ENCODE measurements at regions not wholly inside any gene's neighbourhood (a gene's known extent, or its start where the extent isn't known, plus 50 kb on each side); places are given as distances from the start of the nearest gene placed in this dataset.

DNA sequence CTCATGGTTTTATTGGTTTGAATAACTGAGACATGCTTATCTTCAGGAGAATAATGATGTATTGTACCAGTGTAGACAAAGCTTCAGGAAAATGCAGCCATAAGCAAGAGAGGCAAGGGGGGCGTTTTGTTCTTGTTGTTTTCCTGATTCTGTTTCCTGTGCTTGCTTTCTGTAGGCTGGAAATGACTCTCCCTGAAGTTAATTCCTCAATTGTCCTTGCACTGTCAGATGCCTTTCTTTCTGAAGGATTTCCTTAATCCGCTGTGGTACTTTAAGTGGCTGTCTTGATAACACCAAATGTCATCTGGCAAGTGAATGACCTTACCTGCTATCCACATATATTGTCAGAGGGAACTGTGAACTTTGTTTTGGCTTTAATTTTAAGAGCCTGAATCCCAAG is 220.0 kb downstream of the NEDD1 start:
- no peaks in the 10 kb centered on the region for H3K4me1 Mint-ChIP-seq
- no peaks in the 10 kb centered on the region for H4K20me1 ChIP-seq (ENCODE audit: insufficient read depth, low read length)
- H3K4me2 ChIP-seq (replicated peaks; ENCODE audit: extremely low read depth, low read length, poor library complexity, severe bottlenecking) = no peak overlapping the region
- no peak overlapping the region for H2AFZ ChIP-seq (ENCODE audit: insufficient read depth, low read depth, low read length, poor library complexity, severe bottlenecking)
- H3K27ac ChIP-seq (ENCODE audit: low read depth in 1 of 2, low read length in 2 of 2) = no peak overlapping the region
- no peaks in the 10 kb centered on the region for H3K9me3 ChIP-seq (replicated peaks in 1 of 2; ENCODE audit: control insufficient read depth in 1 of 2, insufficient read depth in 1 of 2, low read length in 2 of 2)
- TF ChIP-seq, protein P1, sequence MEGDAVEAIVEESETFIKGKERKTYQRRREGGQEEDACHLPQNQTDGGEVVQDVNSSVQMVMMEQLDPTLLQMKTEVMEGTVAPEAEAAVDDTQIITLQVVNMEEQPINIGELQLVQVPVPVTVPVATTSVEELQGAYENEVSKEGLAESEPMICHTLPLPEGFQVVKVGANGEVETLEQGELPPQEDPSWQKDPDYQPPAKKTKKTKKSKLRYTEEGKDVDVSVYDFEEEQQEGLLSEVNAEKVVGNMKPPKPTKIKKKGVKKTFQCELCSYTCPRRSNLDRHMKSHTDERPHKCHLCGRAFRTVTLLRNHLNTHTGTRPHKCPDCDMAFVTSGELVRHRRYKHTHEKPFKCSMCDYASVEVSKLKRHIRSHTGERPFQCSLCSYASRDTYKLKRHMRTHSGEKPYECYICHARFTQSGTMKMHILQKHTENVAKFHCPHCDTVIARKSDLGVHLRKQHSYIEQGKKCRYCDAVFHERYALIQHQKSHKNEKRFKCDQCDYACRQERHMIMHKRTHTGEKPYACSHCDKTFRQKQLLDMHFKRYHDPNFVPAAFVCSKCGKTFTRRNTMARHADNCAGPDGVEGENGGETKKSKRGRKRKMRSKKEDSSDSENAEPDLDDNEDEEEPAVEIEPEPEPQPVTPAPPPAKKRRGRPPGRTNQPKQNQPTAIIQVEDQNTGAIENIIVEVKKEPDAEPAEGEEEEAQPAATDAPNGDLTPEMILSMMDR (IDR thresholded peaks at IDR 0.05) = no peak
- whole genome bisulfite sequencing (ENCODE audit: insufficient coverage) = 67% methylated on average over 1 of the region's 2 CpGs
- no peaks in the 10 kb centered on the region for H3K36me3 ChIP-seq (replicated peaks in 1 of 2; ENCODE audit: control insufficient read depth in 1 of 2, insufficient read depth in 2 of 2, low read length in 2 of 2)
- peaks cover 0 to 1% (median 0%) of the 10 kb centered on the region in 3 donors for H3K27me3 Mint-ChIP-seq (ENCODE audit: low read depth in 3 of 3)
- intact Hi-C loops (cut with micrococcal nuclease) = no loop called here
- no peaks in the 10 kb centered on the region for H3K36me3 Mint-ChIP-seq
- H3K9ac ChIP-seq (ENCODE audit: insufficient read depth, low read length, poor library complexity, severe bottlenecking) = no peak overlapping the region
- no peak overlapping the region for H3K4me3 Mint-ChIP-seq
- H3K27ac Mint-ChIP-seq = no peak overlapping the region
- H3K27me3 ChIP-seq (ENCODE audit: control insufficient read depth in 2 of 2, insufficient read depth in 2 of 2, low read length in 2 of 2) = no peaks in the 10 kb centered on the region
- DNase-seq = no peak
- no peaks in the 10 kb centered on the region for H3K79me2 ChIP-seq (ENCODE audit: insufficient read depth, low read length)
- H3K9me3 Mint-ChIP-seq = no peaks in the 10 kb centered on the region
- H3K4me3 ChIP-seq (replicated peaks in 1 of 3; ENCODE audit: low read depth in 2 of 3, low read length in 3 of 3) = no peak overlapping the region
- no peaks in the 10 kb centered on the region for H3K4me1 ChIP-seq (ENCODE audit: control insufficient read depth in 1 of 2, insufficient read depth in 2 of 2, low read length in 2 of 2)

GRCh38 chr12:97131220-97131981 is 224.3 kb downstream of the NEDD1 start:
- no peaks in the 10 kb centered on the region for H3K9me3 ChIP-seq (replicated peaks in 1 of 2; ENCODE audit: control insufficient read depth in 1 of 2, insufficient read depth in 1 of 2, low read length in 2 of 2)
- H3K27me3 Mint-ChIP-seq (ENCODE audit: low read depth in 3 of 3) = peaks cover 0 to 1% (median 0%) of the 10 kb centered on the region in 3 donors
- H3K4me3 Mint-ChIP-seq = no peak overlapping the region
- no peaks in the 10 kb centered on the region for H3K4me1 Mint-ChIP-seq
- no peak overlapping the region for H3K4me2 ChIP-seq (replicated peaks; ENCODE audit: extremely low read depth, low read length, poor library complexity, severe bottlenecking)
- H3K27ac Mint-ChIP-seq = no peak overlapping the region
- no peak overlapping the region for H2AFZ ChIP-seq (ENCODE audit: insufficient read depth, low read depth, low read length, poor library complexity, severe bottlenecking)
- no peak overlapping the region for H3K4me3 ChIP-seq (replicated peaks in 1 of 3; ENCODE audit: low read depth in 2 of 3, low read length in 3 of 3)
- H3K9me3 Mint-ChIP-seq = peaks cover 0 to 1% (median 0%) of the 10 kb centered on the region in 7 donors
- no peak overlapping the region for H3K27ac ChIP-seq (ENCODE audit: low read depth in 1 of 2, low read length in 2 of 2)
- no peak for DNase-seq
- H4K20me1 ChIP-seq (ENCODE audit: insufficient read depth, low read length) = no peaks in the 10 kb centered on the region
- no peaks in the 10 kb centered on the region for H3K27me3 ChIP-seq (ENCODE audit: control insufficient read depth in 2 of 2, insufficient read depth in 2 of 2, low read length in 2 of 2)
- TF ChIP-seq, protein P1 (IDR thresholded peaks at IDR 0.05) = no peak
- intact Hi-C loops (cut with micrococcal nuclease) = no loop called here
- no peaks in the 10 kb centered on the region for H3K79me2 ChIP-seq (ENCODE audit: insufficient read depth, low read length)
- H3K4me1 ChIP-seq (ENCODE audit: control insufficient read depth in 1 of 2, insufficient read depth in 2 of 2, low read length in 2 of 2) = no peaks in the 10 kb centered on the region
- WGBS (ENCODE audit: insufficient coverage) = no CpG with 5 or more reads among the region's 4 CpGs
- H3K36me3 ChIP-seq (replicated peaks in 1 of 2; ENCODE audit: control insufficient read depth in 1 of 2, insufficient read depth in 2 of 2, low read length in 2 of 2) = no peaks in the 10 kb centered on the region
- no peak overlapping the region for H3K9ac ChIP-seq (ENCODE audit: insufficient read depth, low read length, poor library complexity, severe bottlenecking)
- no peaks in the 10 kb centered on the region for H3K36me3 Mint-ChIP-seq
